GM12874 (cell line): ENCODE measurements at regions not wholly inside any gene's neighbourhood (a gene's known extent, or its start where the extent isn't known, plus 50 kb on each side); places are given as distances from the start of the nearest gene placed in this dataset.

ENCODE experiments used
- CTCF ChIP-seq: IDR thresholded peaks from 2 replicates; pipeline ENCODE4 v1.5.1; 2011; ENCODE audit warnings: low read depth, mild to moderate bottlenecking, control low read depth, low read length, moderate library complexity; ENCODE audit not compliant: insufficient read depth

DNA sequence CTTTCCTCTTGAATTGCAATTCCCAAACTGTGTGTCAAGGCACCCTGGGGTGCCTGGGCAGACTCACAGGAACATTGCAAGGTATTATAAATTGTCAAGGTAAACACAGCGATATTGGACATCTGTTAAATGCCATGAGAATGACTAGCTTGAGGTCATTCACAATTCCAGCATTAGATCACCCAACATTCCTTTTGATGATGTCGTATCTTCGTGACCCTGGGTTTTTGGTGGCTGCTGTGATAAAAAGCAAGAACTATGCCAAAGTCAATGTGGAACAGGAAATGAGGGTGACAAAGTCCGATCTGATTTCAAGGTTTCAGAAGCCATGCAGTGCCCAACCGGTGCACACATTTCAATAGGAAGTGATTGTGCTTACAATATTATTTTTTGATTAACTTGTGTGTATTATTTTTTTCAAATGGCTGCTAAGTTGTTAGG, 458.4 kb downstream of the MIAT start:
- TF ChIP-seq CTCF, result no peak

- no peak for TF ChIP-seq CTCF
Observed at GRCh38 chr22:27116312-27117086, 459.1 kb downstream of the MIAT start.

DNA sequence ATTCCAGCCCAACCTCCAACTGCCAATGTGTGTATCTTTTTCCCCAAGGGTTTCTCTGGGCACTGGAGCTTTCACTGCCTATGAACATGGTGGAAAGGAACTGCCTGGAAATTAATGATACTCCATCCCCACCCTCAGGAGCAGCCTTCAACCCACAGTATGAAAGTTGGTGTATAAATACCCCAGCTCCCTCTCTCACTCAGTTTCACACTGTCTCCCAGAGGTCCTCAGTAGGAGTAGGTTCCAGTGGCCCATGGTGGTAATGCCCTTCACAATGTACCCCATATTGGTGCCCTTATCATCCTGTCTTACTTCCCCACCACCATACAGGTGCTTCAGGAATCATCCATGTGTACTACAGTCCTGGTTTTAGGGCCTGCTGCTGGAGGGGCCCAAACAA, 462.6 kb downstream of the MIAT start:
- TF ChIP-seq CTCF, result no peak

DNA sequence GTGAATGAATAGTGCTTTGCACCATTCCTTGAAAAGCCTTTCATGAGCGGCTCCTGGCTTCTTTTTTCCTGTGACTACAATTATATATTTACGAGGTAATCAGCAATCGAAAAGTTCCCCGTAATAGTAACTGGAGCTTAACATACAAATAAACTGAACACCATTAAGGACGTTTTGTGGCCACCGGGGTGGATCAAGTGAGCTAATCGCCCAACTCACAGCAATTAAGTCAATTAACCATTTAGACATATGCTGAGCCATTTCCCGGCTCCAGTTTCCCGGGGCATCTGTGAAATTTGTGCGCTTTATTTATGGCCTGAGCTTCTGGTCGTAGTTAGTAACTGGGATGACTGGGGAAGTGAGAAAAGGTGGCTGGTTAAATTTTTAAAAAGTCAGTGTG, 465.2 kb downstream of the MIAT start:
- TF ChIP-seq CTCF, result no peak

DNA sequence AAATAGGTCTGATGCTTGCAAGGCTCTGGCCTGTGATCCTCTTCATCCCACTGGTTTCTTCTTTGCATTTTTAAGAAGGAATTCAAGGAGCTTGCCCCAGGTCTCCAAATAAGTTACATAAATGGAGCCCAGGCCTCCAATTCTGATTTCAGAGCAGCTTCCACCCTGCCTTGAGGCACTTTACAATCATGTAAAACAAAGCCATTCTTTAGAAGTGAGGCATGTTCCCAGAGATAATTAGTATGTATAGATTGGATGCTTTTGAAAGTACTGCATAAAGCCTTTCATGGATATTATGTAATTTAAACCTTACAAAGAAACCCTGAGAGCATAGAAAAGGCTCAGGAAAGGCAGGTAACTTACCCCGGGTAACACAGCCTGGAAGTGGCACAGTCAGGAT, 466.5 kb downstream of the MIAT start:
- TF ChIP-seq CTCF, result no peak

- TF ChIP-seq CTCF, result no peak
Observed at GRCh38 chr22:27124351-27124966, 467.1 kb downstream of the MIAT start.

- TF ChIP-seq CTCF, result no peak
Observed at GRCh38 chr22:27125539-27125938, 468.2 kb downstream of the MIAT start.
